ENCODE measurements at regions not wholly inside any gene's neighbourhood (a gene's known extent, or its start where the extent isn't known, plus 50 kb on each side); places are given as distances from the start of the nearest gene placed in this dataset.

- no peak overlapping the region for H3K27ac Mint-ChIP-seq
- H3K36me3 Mint-ChIP-seq (ENCODE audit: insufficient read depth) = no peaks in the 10 kb centered on the region
- H3K4me1 Mint-ChIP-seq (ENCODE audit: low read depth in 2 of 2) = no peaks in the 10 kb centered on the region
- H3K4me3 Mint-ChIP-seq = no peak overlapping the region
- DNase-seq (no peak), ATAC-seq (replicated peaks) (no peak)
- no peaks in the 10 kb centered on the region for H3K9me3 Mint-ChIP-seq
- no peaks in the 10 kb centered on the region for H3K27me3 Mint-ChIP-seq
Measured at GRCh38 chr2:226057914-226058313, 658.4 kb downstream of the NYAP2 start.

GRCh38 chr2:226057365-226057764 is 657.9 kb downstream of the NYAP2 start:
- no peaks in the 10 kb centered on the region for H3K27me3 Mint-ChIP-seq
- DNase-seq (no peak), ATAC-seq (replicated peaks) (no peak)
- no peaks in the 10 kb centered on the region for H3K4me1 Mint-ChIP-seq (ENCODE audit: low read depth in 2 of 2)
- no peaks in the 10 kb centered on the region for H3K9me3 Mint-ChIP-seq
- H3K4me3 Mint-ChIP-seq = no peak overlapping the region
- H3K27ac Mint-ChIP-seq = no peak overlapping the region
- H3K36me3 Mint-ChIP-seq (ENCODE audit: insufficient read depth) = no peaks in the 10 kb centered on the region

GRCh38 chr2:226052772-226053416 is 653.4 kb downstream of the NYAP2 start:
- ATAC-seq (replicated peaks) (no peak), DNase-seq (no peak)
- no peaks in the 10 kb centered on the region for H3K27me3 Mint-ChIP-seq
- H3K36me3 Mint-ChIP-seq (ENCODE audit: insufficient read depth) = no peaks in the 10 kb centered on the region
- no peaks in the 10 kb centered on the region for H3K4me1 Mint-ChIP-seq (ENCODE audit: low read depth in 2 of 2)
- no peak overlapping the region for H3K4me3 Mint-ChIP-seq
- H3K9me3 Mint-ChIP-seq = no peaks in the 10 kb centered on the region
- no peak overlapping the region for H3K27ac Mint-ChIP-seq

GRCh38 chr2:226050822-226051221 is 651.3 kb downstream of the NYAP2 start:
- Mint-ChIP-seq H3K27me3 (no peaks in the 10 kb centered on the region), H3K4me3 (no peak overlapping the region), H3K36me3 (ENCODE audit: insufficient read depth) (no peaks in the 10 kb centered on the region), H3K4me1 (ENCODE audit: low read depth in 2 of 2) (no peaks in the 10 kb centered on the region), H3K27ac (no peak overlapping the region), H3K9me3 (no peaks in the 10 kb centered on the region)
- ATAC-seq (replicated peaks) (no peak), DNase-seq (no peak)

- no peaks in the 10 kb centered on the region for H3K9me3 Mint-ChIP-seq
- H3K27ac Mint-ChIP-seq = no peak overlapping the region
- H3K4me3 Mint-ChIP-seq = no peak overlapping the region
- ATAC-seq (replicated peaks) = no peak
- H3K27me3 Mint-ChIP-seq = no peaks in the 10 kb centered on the region
- no peaks in the 10 kb centered on the region for H3K4me1 Mint-ChIP-seq (ENCODE audit: low read depth in 2 of 2)
- H3K36me3 Mint-ChIP-seq (ENCODE audit: insufficient read depth) = no peaks in the 10 kb centered on the region
- no peak for DNase-seq
Measured at GRCh38 chr2:226048611-226049010, 649.1 kb downstream of the NYAP2 start.

- Mint-ChIP-seq H3K4me3 (no peak overlapping the region), H3K4me1 (ENCODE audit: low read depth in 2 of 2) (no peaks in the 10 kb centered on the region), H3K36me3 (ENCODE audit: insufficient read depth) (no peaks in the 10 kb centered on the region), H3K9me3 (no peaks in the 10 kb centered on the region), H3K27me3 (no peaks in the 10 kb centered on the region), H3K27ac (no peak overlapping the region)
- ATAC-seq (replicated peaks) = no peak
- no peak for DNase-seq
Measured at GRCh38 chr2:226045080-226045479, 645.6 kb downstream of the NYAP2 start.

- no peak overlapping the region for H3K27ac Mint-ChIP-seq
- no peak for DNase-seq
- no peaks in the 10 kb centered on the region for H3K36me3 Mint-ChIP-seq (ENCODE audit: insufficient read depth)
- no peaks in the 10 kb centered on the region for H3K27me3 Mint-ChIP-seq
- H3K4me1 Mint-ChIP-seq (ENCODE audit: low read depth in 2 of 2) = no peaks in the 10 kb centered on the region
- H3K4me3 Mint-ChIP-seq = no peak overlapping the region
- ATAC-seq (replicated peaks) = no peak
- peaks cover 0 to 3% of the 10 kb centered on the region in 2 donors for H3K9me3 Mint-ChIP-seq
Measured at GRCh38 chr2:226040344-226040900, 640.9 kb downstream of the NYAP2 start.

- no peak for DNase-seq
- Mint-ChIP-seq H3K4me1 (ENCODE audit: low read depth in 2 of 2) (no peaks in the 10 kb centered on the region), H3K4me3 (no peak overlapping the region), H3K36me3 (ENCODE audit: insufficient read depth) (no peaks in the 10 kb centered on the region), H3K27ac (no peak overlapping the region), H3K9me3 (peaks cover 0 to 4% of the 10 kb centered on the region in 2 donors), H3K27me3 (peaks cover under 1 to 6% of the 10 kb centered on the region in 2 donors)
- no peak for ATAC-seq (replicated peaks)
Measured at GRCh38 chr2:226037526-226037925, 638.0 kb downstream of the NYAP2 start.

- H3K27ac Mint-ChIP-seq = no peak overlapping the region
- no peaks in the 10 kb centered on the region for H3K36me3 Mint-ChIP-seq (ENCODE audit: insufficient read depth)
- DNase-seq (no peak), ATAC-seq (replicated peaks) (no peak)
- H3K27me3 Mint-ChIP-seq = peaks cover 34 to 35% of the 10 kb centered on the region in 2 donors
- H3K4me3 Mint-ChIP-seq = no peak overlapping the region
- peaks cover 0 to 4% of the 10 kb centered on the region in 2 donors for H3K9me3 Mint-ChIP-seq
- H3K4me1 Mint-ChIP-seq (ENCODE audit: low read depth in 2 of 2) = peaks cover 0 to 2% of the 10 kb centered on the region in 2 donors
Measured at GRCh38 chr2:226031647-226032501, 632.4 kb downstream of the NYAP2 start.

- peaks cover 0 to 2% of the 10 kb centered on the region in 2 donors for H3K4me1 Mint-ChIP-seq (ENCODE audit: low read depth in 2 of 2)
- ATAC-seq (replicated peaks) (no peak), DNase-seq (no peak)
- H3K27me3 Mint-ChIP-seq = peaks cover 34 to 35% of the 10 kb centered on the region in 2 donors
- no peak overlapping the region for H3K27ac Mint-ChIP-seq
- H3K9me3 Mint-ChIP-seq = peaks cover 0 to 6% of the 10 kb centered on the region in 2 donors
- peak overlapping the region in 1 of 2 donors; percentile 30 for H3K4me3 Mint-ChIP-seq
- no peaks in the 10 kb centered on the region for H3K36me3 Mint-ChIP-seq (ENCODE audit: insufficient read depth)
Measured at GRCh38 chr2:226030788-226031646, 631.5 kb downstream of the NYAP2 start.

GRCh38 chr2:226030369-226030768 is 630.9 kb downstream of the NYAP2 start:
- DNase-seq (no peak), ATAC-seq (replicated peaks) (no peak)
- Mint-ChIP-seq H3K4me1 (ENCODE audit: low read depth in 2 of 2) (peaks cover 0 to 2% of the 10 kb centered on the region in 2 donors), H3K27me3 (peaks cover 34 to 35% of the 10 kb centered on the region in 2 donors), H3K9me3 (peaks cover 0 to 4% of the 10 kb centered on the region in 2 donors), H3K27ac (no peak overlapping the region), H3K36me3 (ENCODE audit: insufficient read depth) (no peaks in the 10 kb centered on the region), H3K4me3 (peak overlapping the region in 1 of 2 donors; percentile 30)

- no peak for ATAC-seq (replicated peaks)
- H3K27me3 Mint-ChIP-seq = peaks cover 0 to 6% of the 10 kb centered on the region in 2 donors
- no peaks in the 10 kb centered on the region for H3K4me1 Mint-ChIP-seq (ENCODE audit: low read depth in 2 of 2)
- H3K9me3 Mint-ChIP-seq = peaks cover 5 to 10% of the 10 kb centered on the region in 2 donors
- no peak overlapping the region for H3K27ac Mint-ChIP-seq
- H3K36me3 Mint-ChIP-seq (ENCODE audit: insufficient read depth) = no peaks in the 10 kb centered on the region
- no peak overlapping the region for H3K4me3 Mint-ChIP-seq
- no peak for DNase-seq
Measured at GRCh38 chr2:226023946-226024345, 624.4 kb downstream of the NYAP2 start.

- H3K36me3 Mint-ChIP-seq (ENCODE audit: insufficient read depth) = no peaks in the 10 kb centered on the region
- no peak for ATAC-seq (replicated peaks)
Measured at GRCh38 chr2:226023383-226023782, 623.9 kb downstream of the NYAP2 start.

More at GRCh38 chr2:226023383-226023782, 623.9 kb downstream of the NYAP2 start:
- Mint-ChIP-seq H3K4me3 (no peak overlapping the region), H3K27me3 (peaks cover 0 to 2% of the 10 kb centered on the region in 2 donors), H3K9me3 (peaks cover 6 to 12% of the 10 kb centered on the region in 2 donors), H3K27ac (no peak overlapping the region), H3K4me1 (ENCODE audit: low read depth in 2 of 2) (no peaks in the 10 kb centered on the region)
- DNase-seq = no peak

Data from effector memory CD8-positive, alpha-beta T cell (primary cell).